Naive B cell (primary cell): ENCODE measurements at regions not wholly inside any gene's neighbourhood (a gene's known extent, or its start where the extent isn't known, plus 50 kb on each side); places are given as distances from the start of the nearest gene placed in this dataset.
"Not testable (repeated sequence)": the region's sequence is repeated elsewhere in the genome, so short reads cannot be mapped to it uniquely, and the experiment has no call there.

Source experiments
- ATAC-seq, 2 donors: fragments of 150-1000 bp; cut with Tn5 transposase; 2 replicates each; pipeline ENCODE4 v1.10.0; 2021; ENCODE audit warnings: low read depth in 2 of 2, mild to moderate bottlenecking in 2 of 2, moderate library complexity in 2 of 2
- DNase-seq: peaks from one replicate; pipeline ENCODE4 v3.0.0; 2022
- H3K27ac Mint-ChIP-seq, 6 donors: one replicate each; pipeline ENCODE4 v1.8.0; 2020 to 2022; ENCODE audit warnings: mild to moderate bottlenecking in 6 of 6, mixed read lengths in 6 of 6, moderate library complexity in 5 of 6, inconsistent platforms in 2 of 6
- H3K27me3 Mint-ChIP-seq, 3 donors: one replicate each; pipeline ENCODE4 v1.8.0; 2021 to 2022; ENCODE audit warnings: mixed read lengths in 3 of 3, mild to moderate bottlenecking in 1 of 3
- H3K36me3 Mint-ChIP-seq, 2 donors: one replicate each; pipeline ENCODE4 v1.8.0; 2020 to 2022; ENCODE audit warnings: mixed read lengths in 2 of 2, inconsistent platforms in 1 of 2, mild to moderate bottlenecking in 1 of 2
- H3K4me1 Mint-ChIP-seq, 3 donors: one replicate each; pipeline ENCODE4 v1.8.0; 2020 to 2022; ENCODE audit warnings: mixed read lengths in 3 of 3, inconsistent platforms in 1 of 3, mild to moderate bottlenecking in 1 of 3, moderate library complexity in 1 of 3
- H3K4me3 Mint-ChIP-seq, 8 donors: one replicate each; pipeline ENCODE4 v1.8.0; 2020 to 2022; ENCODE audit warnings: mild to moderate bottlenecking in 8 of 8, mixed read lengths in 8 of 8, moderate library complexity in 8 of 8, inconsistent platforms in 2 of 8
- H3K9me3 Mint-ChIP-seq, 7 donors: one replicate each; pipeline ENCODE4 v1.8.0; 2020 to 2022; ENCODE audit warnings: mixed read lengths in 7 of 7, mild to moderate bottlenecking in 5 of 7, inconsistent platforms in 2 of 7, moderate library complexity in 1 of 7

- DNase-seq = no peak
- Mint-ChIP-seq H3K4me3 (no peak overlapping the region), H3K36me3 (no peaks in the 10 kb centered on the region), H3K4me1 (no peaks in the 10 kb centered on the region), H3K27me3 (peaks cover 11 to 15% (median 14%) of the 10 kb centered on the region in 3 donors), H3K9me3 (peaks cover 0 to 2% (median 0%) of the 10 kb centered on the region in 7 donors), H3K27ac (no peak overlapping the region)
- ATAC-seq = no peak
Measured at GRCh38 chr5:125655156-125655555, 768.1 kb upstream of the GRAMD2B start.

GRCh38 chr5:125657936-125658335 lies 765.3 kb upstream of the GRAMD2B start:
- no peak for ATAC-seq
- Mint-ChIP-seq H3K4me3 (no peak overlapping the region), H3K36me3 (no peaks in the 10 kb centered on the region), H3K4me1 (no peaks in the 10 kb centered on the region), H3K27me3 (peaks cover 9 to 16% (median 15%) of the 10 kb centered on the region in 3 donors), H3K9me3 (peaks cover 0 to 9% (median 0%) of the 10 kb centered on the region in 7 donors), H3K27ac (no peak overlapping the region)
- DNase-seq = no peak

GRCh38 chr5:125659316-125660023 lies 763.7 kb upstream of the GRAMD2B start:
- DNase-seq (no peak), ATAC-seq (no peak)
- Mint-ChIP-seq H3K4me3 (no peak overlapping the region), H3K27ac (no peak overlapping the region), H3K4me1 (no peaks in the 10 kb centered on the region), H3K36me3 (no peaks in the 10 kb centered on the region), H3K9me3 (peaks cover 0 to 9% (median 3%) of the 10 kb centered on the region in 7 donors), H3K27me3 (peaks cover 7 to 17% (median 16%) of the 10 kb centered on the region in 3 donors)

GRCh38 chr5:125660231-125660895 lies 762.8 kb upstream of the GRAMD2B start:
- no peaks in the 10 kb centered on the region for H3K4me1 Mint-ChIP-seq
- no peaks in the 10 kb centered on the region for H3K36me3 Mint-ChIP-seq
- peaks cover 0 to 9% (median 3%) of the 10 kb centered on the region in 7 donors for H3K9me3 Mint-ChIP-seq
- H3K27me3 Mint-ChIP-seq = peaks cover 6 to 18% (median 17%) of the 10 kb centered on the region in 3 donors
- H3K27ac Mint-ChIP-seq = no peak overlapping the region
- no peak overlapping the region for H3K4me3 Mint-ChIP-seq
- ATAC-seq = no peak
- no peak for DNase-seq

- Mint-ChIP-seq H3K27ac (no peak overlapping the region), H3K4me1 (no peaks in the 10 kb centered on the region), H3K4me3 (no peak overlapping the region), H3K27me3 (peaks cover 17 to 29% (median 17%) of the 10 kb centered on the region in 3 donors), H3K9me3 (peaks cover 0 to 9% (median 3%) of the 10 kb centered on the region in 7 donors), H3K36me3 (no peaks in the 10 kb centered on the region)
- DNase-seq (no peak), ATAC-seq (no peak)
Measured at GRCh38 chr5:125661584-125661983, 761.6 kb upstream of the GRAMD2B start.

- Mint-ChIP-seq H3K27ac (no peak overlapping the region), H3K36me3 (no peaks in the 10 kb centered on the region), H3K4me3 (no peak overlapping the region), H3K4me1 (no peaks in the 10 kb centered on the region), H3K27me3 (peaks cover 10 to 43% (median 22%) of the 10 kb centered on the region in 3 donors), H3K9me3 (peaks cover 0 to 2% (median 0%) of the 10 kb centered on the region in 7 donors)
- ATAC-seq = no peak
- DNase-seq = no peak
Measured at GRCh38 chr5:125668884-125669283, 754.3 kb upstream of the GRAMD2B start.

- Mint-ChIP-seq H3K4me1 (no peaks in the 10 kb centered on the region), H3K9me3 (peaks cover 0 to 7% (median 5%) of the 10 kb centered on the region in 7 donors), H3K27ac (peak overlapping the region in 1 of 6 donors; percentile 1), H3K4me3 (peak overlapping the region in 1 of 8 donors; percentile 41), H3K27me3 (peaks cover 0 to 16% (median 11%) of the 10 kb centered on the region in 3 donors), H3K36me3 (no peaks in the 10 kb centered on the region)
- ATAC-seq = no peak
- no peak for DNase-seq
Measured at GRCh38 chr5:125673359-125673950, 749.8 kb upstream of the GRAMD2B start.

- no peaks in the 10 kb centered on the region for H3K36me3 Mint-ChIP-seq
- H3K27me3 Mint-ChIP-seq = peaks cover 3 to 19% (median 4%) of the 10 kb centered on the region in 3 donors
- ATAC-seq (no peak), DNase-seq (no peak)
- peaks cover 0 to 7% (median 5%) of the 10 kb centered on the region in 7 donors for H3K9me3 Mint-ChIP-seq
- H3K4me1 Mint-ChIP-seq = no peaks in the 10 kb centered on the region
- no peak overlapping the region for H3K4me3 Mint-ChIP-seq
- no peak overlapping the region for H3K27ac Mint-ChIP-seq
Measured at GRCh38 chr5:125679522-125679921, 743.7 kb upstream of the GRAMD2B start.

- peaks cover 0 to 15% (median 5%) of the 10 kb centered on the region in 7 donors for H3K9me3 Mint-ChIP-seq
- no peak for ATAC-seq
- H3K27ac Mint-ChIP-seq = no peak overlapping the region
- no peak for DNase-seq
- H3K36me3 Mint-ChIP-seq = no peaks in the 10 kb centered on the region
- H3K27me3 Mint-ChIP-seq = peaks cover 18 to 27% (median 23%) of the 10 kb centered on the region in 3 donors
- no peak overlapping the region for H3K4me3 Mint-ChIP-seq
- no peaks in the 10 kb centered on the region for H3K4me1 Mint-ChIP-seq
Measured at GRCh38 chr5:125683669-125684068, 739.5 kb upstream of the GRAMD2B start.

GRCh38 chr5:125685771-125686170 lies 737.4 kb upstream of the GRAMD2B start:
- ATAC-seq (no peak), DNase-seq (no peak)
- Mint-ChIP-seq H3K27me3 (peaks cover 23 to 27% (median 25%) of the 10 kb centered on the region in 3 donors), H3K36me3 (no peaks in the 10 kb centered on the region), H3K4me1 (no peaks in the 10 kb centered on the region), H3K27ac (no peak overlapping the region), H3K9me3 (peaks cover 0 to 20% (median 8%) of the 10 kb centered on the region in 7 donors), H3K4me3 (no peak overlapping the region)

- peaks cover 0 to 28% (median 8%) of the 10 kb centered on the region in 7 donors for H3K9me3 Mint-ChIP-seq
- DNase-seq, H3K36me3 Mint-ChIP-seq, ATAC-seq, H3K4me3 Mint-ChIP-seq, H3K27ac Mint-ChIP-seq, H3K4me1 Mint-ChIP-seq: not testable (repeated sequence)
- H3K27me3 Mint-ChIP-seq = peaks cover 10 to 16% (median 14%) of the 10 kb centered on the region in 3 donors
Measured at GRCh38 chr5:125691738-125692530, 731.3 kb upstream of the GRAMD2B start.

- ATAC-seq (no peak), DNase-seq (no peak)
- peaks cover 0 to 13% (median 2%) of the 10 kb centered on the region in 7 donors for H3K9me3 Mint-ChIP-seq
- no peaks in the 10 kb centered on the region for H3K4me1 Mint-ChIP-seq
- H3K27me3 Mint-ChIP-seq = peaks cover 7 to 25% (median 8%) of the 10 kb centered on the region in 3 donors
- H3K4me3 Mint-ChIP-seq = no peak overlapping the region
- H3K36me3 Mint-ChIP-seq = no peaks in the 10 kb centered on the region
- no peak overlapping the region for H3K27ac Mint-ChIP-seq
Measured at GRCh38 chr5:125695996-125696655, 727.1 kb upstream of the GRAMD2B start.

GRCh38 chr5:125696762-125697161 lies 726.4 kb upstream of the GRAMD2B start:
- ATAC-seq (no peak), DNase-seq (no peak)
- H3K4me3 Mint-ChIP-seq = no peak overlapping the region
- H3K36me3 Mint-ChIP-seq = no peaks in the 10 kb centered on the region
- no peak overlapping the region for H3K27ac Mint-ChIP-seq
- peaks cover 0 to 12% (median 2%) of the 10 kb centered on the region in 7 donors for H3K9me3 Mint-ChIP-seq
- peaks cover 6 to 25% (median 8%) of the 10 kb centered on the region in 3 donors for H3K27me3 Mint-ChIP-seq
- H3K4me1 Mint-ChIP-seq = no peaks in the 10 kb centered on the region
